HG03558 (cell line): ENCODE measurements at regions not wholly inside any gene's neighbourhood (a gene's known extent, or its start where the extent isn't known, plus 50 kb on each side); places are given as distances from the start of the nearest gene placed in this dataset.
"Not testable (repeated sequence)": the region's sequence is repeated elsewhere in the genome, so short reads cannot be mapped to it uniquely, and the experiment has no call there.

Experiments
- ATAC-seq: cut with Tn5 transposase; IDR thresholded peaks from one replicate; pipeline ENCODE4 v1.9.1; 2021; ENCODE audit warnings: moderate number of reproducible peaks; ENCODE audit not compliant: unreplicated experiment; ENCODE audit errors: extremely low read depth

- ATAC-seq = no peak
These were observed 485.4 kb downstream of the PLCL1 start for GRCh38 chr2:198289811-198290210.

DNA sequence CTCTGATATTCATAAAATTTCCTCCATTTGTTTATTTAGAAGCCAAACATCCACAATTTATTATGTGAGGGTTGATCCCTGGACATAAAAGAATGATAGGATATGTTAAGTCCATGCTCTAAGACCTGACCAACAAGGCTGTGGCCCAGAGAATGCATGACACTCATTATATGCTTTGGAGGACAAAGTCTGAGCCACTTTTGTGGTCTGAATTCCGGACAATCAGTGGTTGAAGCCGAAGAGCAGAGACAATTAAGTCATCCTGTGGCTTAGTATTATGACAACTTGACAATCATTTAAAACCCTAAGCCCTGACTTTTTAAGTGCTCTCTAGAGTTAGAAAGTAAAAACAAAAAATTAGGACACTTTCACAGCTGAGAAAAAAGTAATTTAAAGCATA is 483.3 kb downstream of the PLCL1 start:
- no peak for ATAC-seq

- no peak for ATAC-seq
These were observed 480.8 kb downstream of the PLCL1 start for GRCh38 chr2:198285216-198285615.

DNA sequence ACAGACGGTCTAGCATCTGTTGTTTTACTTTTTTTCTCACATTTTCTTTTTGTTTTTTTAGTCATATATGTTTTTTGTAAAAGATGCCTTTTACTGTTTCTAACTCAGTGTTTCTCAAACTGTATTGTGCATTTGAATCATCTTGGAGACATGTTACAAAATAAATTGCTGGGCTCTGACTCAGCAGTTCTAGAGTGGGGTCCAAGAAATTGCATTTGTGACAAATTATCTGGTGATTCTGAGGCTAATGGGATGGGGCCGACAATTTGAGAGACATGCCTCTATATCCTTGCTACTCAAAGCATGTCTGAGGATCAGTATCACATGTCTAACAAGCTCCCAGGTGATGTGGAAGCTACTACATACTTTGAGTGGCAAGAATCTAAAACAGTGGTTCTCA is 478.8 kb downstream of the PLCL1 start:
- ATAC-seq = no peak

DNA sequence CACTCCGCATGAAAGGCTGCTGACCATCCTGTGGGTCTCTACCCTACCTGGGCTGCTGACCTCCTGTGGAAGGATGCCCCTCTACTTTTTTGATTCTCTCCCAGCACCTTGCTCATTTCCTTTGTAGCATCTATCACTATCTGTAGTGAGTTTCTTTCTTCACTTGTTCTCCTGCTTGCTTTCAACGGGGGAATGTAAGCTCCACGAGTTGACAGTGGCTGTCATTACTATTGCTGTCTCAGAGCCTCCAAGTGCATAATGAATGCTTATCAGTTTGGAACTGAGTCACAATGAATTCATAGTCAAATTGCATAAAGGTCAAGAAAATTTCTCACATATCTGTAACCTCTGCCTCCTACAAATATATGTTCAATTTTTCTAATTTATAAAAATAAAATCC is 477.7 kb downstream of the PLCL1 start:
- no peak for ATAC-seq

DNA sequence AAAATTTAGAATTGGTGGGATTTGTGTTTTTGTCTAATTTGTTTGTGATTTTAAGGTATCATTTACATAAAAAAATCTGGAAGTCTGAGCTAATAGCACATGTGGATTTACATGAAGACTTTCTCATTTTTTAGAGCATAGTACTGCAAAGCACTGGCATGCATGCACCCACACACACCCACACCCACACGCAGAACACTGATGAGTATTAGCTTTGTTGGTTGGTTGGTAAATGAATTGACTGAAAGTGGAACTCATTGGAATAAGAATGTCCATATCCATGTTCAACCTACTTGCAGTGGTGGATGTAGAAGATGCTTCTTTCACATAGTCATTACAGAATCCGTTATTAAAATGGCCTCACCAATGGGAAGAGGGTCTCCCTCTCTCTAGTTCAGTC is 475.8 kb downstream of the PLCL1 start:
- no peak for ATAC-seq

GRCh38 chr2:198279026-198279425 is 474.6 kb downstream of the PLCL1 start:
- no peak for ATAC-seq

GRCh38 chr2:198277181-198277580 is 472.8 kb downstream of the PLCL1 start:
- no peak for ATAC-seq

GRCh38 chr2:198273660-198274059 is 469.3 kb downstream of the PLCL1 start:
- ATAC-seq = no peak

- not testable (repeated sequence) for ATAC-seq
These were observed 465.8 kb downstream of the PLCL1 start for GRCh38 chr2:198270157-198270556.

DNA sequence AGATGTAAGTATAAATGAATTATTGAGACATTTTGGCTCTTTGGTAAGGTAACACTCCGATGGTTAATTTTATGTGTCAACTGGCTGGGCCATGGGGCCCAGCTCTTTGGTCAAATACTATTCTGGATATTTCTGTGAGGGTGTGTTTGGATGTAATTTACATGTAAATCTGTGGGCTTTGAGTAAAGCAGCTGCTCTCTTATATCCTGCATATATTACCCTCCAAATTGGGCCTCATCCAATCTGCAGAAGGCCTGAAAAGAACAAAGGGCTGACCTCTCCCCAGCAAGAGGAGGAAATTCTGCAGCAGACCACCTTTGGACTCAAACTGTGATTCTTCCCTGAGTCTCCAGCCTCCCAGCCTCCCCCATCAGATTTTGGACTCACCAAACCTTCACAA is 464.1 kb downstream of the PLCL1 start:
- ATAC-seq = no peak

DNA sequence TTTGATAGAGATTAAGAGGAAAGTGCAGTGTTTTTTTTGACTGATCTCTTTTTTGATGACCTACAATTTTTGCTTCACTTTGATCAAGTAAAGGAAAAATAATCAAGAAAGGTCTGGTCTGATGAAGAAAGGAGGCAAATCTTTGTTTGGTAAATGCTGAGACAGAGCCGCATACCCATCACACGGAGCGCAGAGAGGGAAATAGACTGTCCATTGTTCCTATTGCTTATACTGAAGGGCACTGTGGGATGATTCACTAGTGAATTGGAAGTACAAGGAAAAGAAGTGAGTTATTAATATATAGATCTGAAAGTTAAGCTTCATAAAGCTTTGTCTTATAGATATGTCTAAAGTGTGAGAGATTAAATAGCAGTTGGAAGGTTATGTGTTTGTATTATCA is 455.1 kb downstream of the PLCL1 start:
- ATAC-seq = no peak

DNA sequence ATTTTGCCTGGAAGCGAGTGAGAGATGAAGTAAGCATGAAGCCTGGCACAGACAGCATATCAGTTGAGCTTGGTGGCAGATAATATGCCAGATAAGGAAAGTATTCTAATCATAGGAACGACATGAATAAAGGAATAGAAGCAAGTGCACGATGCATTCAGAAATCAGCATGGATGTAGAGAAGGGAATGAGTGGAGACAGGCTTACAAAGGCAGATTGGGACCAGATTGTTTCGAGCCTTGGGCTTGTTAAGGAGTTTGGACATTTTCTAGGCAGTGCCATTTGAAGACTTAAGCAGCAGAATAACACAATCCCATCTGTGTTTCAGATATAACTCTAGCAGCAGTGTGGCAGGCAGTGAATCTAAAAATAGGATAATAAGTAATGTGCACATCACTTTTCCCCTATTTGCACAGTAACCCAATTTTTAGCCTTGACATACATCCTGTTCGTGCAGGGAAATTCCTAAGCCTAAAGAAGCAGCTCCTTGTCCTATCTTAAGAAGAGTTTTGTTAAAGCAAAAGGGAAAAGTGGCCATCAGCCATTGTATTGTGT is 450.2 kb downstream of the PLCL1 start:
- ATAC-seq = no peak

- ATAC-seq = no peak
These were observed 449.6 kb downstream of the PLCL1 start for GRCh38 chr2:198253995-198254394.

DNA sequence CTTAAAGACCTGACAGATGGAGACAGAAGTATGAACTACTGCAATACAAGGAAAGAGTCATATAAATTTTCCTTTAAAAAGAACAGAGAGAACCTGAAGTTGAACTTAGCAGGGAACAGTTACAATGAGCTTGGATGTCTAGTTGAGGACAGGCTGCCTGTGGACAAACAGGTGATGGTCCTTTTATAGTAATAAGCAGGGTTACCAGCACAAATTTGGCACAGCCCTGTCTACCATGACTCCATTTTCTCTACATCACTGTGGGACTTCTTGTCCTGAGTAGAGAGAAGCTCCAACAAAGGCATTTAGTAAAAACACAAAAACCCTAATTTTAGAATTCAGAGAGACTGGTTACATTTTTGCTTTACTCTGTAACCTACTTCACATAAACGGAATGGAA is 448.1 kb downstream of the PLCL1 start:
- no peak for ATAC-seq

- ATAC-seq = no peak
These were observed 437.7 kb downstream of the PLCL1 start for GRCh38 chr2:198242093-198242492.

DNA sequence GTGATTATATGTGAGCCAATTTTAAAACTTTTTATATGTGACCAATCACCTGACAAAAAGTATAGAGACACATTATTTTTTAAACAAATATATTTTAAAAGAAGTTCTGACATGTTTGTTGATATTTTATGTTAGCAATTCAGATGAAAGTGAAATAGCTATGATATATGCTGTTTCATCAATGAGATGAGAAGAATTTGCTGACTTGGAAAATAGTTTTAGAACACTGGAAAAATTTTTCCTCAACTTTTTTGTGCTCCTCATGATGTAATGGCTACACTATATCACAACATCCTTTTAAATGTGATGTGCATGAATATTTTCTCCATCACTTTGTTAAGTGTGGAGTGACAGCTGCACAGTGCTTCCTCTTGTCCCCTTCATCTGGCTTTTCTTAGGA is 434.0 kb downstream of the PLCL1 start:
- no peak for ATAC-seq

DNA sequence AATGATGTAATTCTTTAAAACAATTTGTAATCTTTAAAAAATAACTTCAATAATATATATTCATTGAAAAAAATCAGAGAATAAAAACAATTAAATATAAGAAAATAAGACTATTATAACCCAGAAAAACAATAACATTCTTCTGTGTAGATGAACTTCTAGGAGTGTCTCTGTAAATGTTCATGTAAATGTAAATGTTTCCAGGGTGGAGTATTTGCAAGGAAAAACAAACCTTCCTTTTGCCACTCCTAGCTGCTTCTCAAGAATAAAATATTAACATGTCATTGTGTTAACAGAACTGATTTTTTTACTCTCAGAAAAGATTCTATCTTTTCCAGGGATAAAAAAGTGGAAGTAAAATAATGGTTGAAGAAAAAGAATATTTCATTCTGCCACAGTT is 431.9 kb downstream of the PLCL1 start:
- no peak for ATAC-seq

GRCh38 chr2:198232281-198232680 is 427.9 kb downstream of the PLCL1 start:
- ATAC-seq = no peak

GRCh38 chr2:198231562-198231961 is 427.2 kb downstream of the PLCL1 start:
- no peak for ATAC-seq

DNA sequence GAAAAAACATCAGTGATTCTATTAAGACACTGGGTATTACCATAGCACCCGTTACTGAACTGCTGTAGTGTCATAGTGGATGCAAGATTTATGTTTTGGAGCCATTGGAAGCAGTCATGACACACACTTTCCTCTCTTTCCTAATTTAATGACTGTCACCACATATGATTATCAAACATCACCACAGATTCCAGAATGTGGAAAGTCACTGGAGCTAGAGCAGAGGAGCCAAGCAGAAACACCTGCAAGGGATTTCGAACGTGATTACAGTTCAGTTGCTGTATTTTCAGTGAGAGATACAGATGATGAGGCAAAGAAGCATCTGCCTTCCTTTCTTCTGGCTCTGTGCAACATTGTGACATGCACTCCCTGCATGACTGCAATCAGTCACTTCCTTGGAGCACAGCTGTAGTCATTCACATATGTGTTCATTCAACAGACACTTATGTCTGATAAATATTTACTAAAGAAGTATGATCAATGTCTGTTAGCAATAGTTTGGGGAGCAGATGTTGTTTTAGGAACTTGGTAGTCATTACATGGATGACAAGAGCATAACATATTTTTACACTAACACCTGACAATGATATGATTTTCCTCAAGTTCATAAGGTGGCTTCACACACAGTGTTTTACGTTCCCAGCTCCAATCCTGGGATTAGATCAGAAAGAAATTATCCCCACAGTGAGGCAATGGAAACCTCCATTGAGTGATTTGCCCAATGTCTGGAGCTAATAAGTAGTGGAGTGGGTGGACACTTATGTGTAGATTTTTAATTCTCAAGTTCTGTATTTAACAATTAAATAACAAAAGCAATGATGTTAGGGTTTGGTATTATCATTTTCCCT is 416.6 kb downstream of the PLCL1 start:
- ATAC-seq = no peak

DNA sequence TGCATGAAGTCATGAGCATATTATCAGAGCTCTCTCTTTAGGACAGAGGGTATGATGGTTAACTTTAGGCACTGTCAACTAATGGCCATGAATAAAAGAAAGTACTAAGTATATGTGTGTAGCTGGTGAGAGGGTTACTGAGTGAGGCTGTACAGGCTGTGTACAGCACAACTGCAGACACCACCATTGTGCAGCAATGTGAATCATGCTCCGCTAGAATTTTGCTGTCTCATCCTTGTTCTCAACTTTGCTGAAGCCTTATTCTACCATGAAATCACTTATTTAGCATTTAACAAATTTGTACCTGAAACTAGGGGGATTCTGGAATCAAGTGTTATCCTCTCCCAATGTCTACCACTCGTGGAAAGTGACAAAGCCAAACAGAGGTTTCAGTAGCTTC is 414.9 kb downstream of the PLCL1 start:
- no peak for ATAC-seq
